ENCODE measurements at regions not wholly inside any gene's neighbourhood (a gene's known extent, or its start where the extent isn't known, plus 50 kb on each side); places are given as distances from the start of the nearest gene placed in this dataset.

DNA sequence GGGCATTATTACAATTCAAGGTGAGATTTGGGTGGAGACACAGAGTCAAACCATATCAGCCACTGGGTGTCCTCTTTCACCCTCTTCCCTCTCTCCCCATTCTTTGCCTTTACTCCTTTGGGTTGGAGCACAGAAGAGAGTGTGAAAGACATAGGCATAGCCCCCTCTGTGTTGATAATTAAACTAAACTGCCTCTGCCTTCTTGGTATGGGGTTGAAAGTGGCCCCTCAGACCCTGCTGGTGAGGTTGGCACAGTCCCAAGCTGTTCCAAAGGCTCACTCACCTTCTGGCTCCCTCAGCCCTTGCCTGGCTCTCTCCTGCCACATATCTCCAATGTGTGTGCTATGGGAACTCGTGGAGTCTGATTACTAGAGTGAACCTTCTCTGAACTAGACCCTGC, 210.6 kb upstream of the RXFP2 start (continued):
- TF ChIP-seq, protein P1, sequence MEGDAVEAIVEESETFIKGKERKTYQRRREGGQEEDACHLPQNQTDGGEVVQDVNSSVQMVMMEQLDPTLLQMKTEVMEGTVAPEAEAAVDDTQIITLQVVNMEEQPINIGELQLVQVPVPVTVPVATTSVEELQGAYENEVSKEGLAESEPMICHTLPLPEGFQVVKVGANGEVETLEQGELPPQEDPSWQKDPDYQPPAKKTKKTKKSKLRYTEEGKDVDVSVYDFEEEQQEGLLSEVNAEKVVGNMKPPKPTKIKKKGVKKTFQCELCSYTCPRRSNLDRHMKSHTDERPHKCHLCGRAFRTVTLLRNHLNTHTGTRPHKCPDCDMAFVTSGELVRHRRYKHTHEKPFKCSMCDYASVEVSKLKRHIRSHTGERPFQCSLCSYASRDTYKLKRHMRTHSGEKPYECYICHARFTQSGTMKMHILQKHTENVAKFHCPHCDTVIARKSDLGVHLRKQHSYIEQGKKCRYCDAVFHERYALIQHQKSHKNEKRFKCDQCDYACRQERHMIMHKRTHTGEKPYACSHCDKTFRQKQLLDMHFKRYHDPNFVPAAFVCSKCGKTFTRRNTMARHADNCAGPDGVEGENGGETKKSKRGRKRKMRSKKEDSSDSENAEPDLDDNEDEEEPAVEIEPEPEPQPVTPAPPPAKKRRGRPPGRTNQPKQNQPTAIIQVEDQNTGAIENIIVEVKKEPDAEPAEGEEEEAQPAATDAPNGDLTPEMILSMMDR (IDR thresholded peaks at IDR 0.05; ENCODE audit: low read depth, low read length, missing input control): no peak
- TF ChIP-seq EGR1 (IDR thresholded peaks at IDR 0.05; ENCODE audit: low read depth in 2 of 2) (no peak), FOXA1 (IDR thresholded peaks at IDR 0.05) (no peak), YY1 (IDR thresholded peaks at IDR 0.05) (no peak), SP1 (IDR thresholded peaks at IDR 0.05) (no peak), TAF1 (conservative IDR thresholded peaks at IDR 0.05) (no peak)

- Histone ChIP-seq H3K27ac (ENCODE audit: low read depth in 1 of 2, low read length in 2 of 2) (no peak overlapping the region), H3K36me3 (ENCODE audit: control insufficient read depth in 4 of 4, insufficient read depth in 3 of 4, low read depth in 1 of 4, low read length in 3 of 4) (no peaks in the 10 kb centered on the region), H3K9ac (ENCODE audit: low read depth in 1 of 2, low read length in 2 of 2) (no peak overlapping the region), H3K27me3 (ENCODE audit: control insufficient read depth in 4 of 4, insufficient read depth in 4 of 4, low read length in 3 of 4) (no peaks in the 10 kb centered on the region), H3K9me3 (ENCODE audit: control insufficient read depth in 4 of 4, low read length in 3 of 4) (no peaks in the 10 kb centered on the region), H3K4me3 (ENCODE audit: low read depth in 1 of 3, low read length in 3 of 3) (no peak overlapping the region), H3K4me1 (ENCODE audit: control insufficient read depth in 4 of 4, insufficient read depth in 4 of 4, low read length in 3 of 4) (no peaks in the 10 kb centered on the region)
- no peak for DNase-seq (ENCODE audit: low spot score)
- 88% methylated on average over 4 of the region's 4 CpGs for WGBS
- TF ChIP-seq NR2F2 (IDR thresholded peaks at IDR 0.05): no peak
- no peak for TF ChIP-seq EGR1 (IDR thresholded peaks at IDR 0.05; ENCODE audit: low read depth in 2 of 2)
- no peak for TF ChIP-seq SP1 (IDR thresholded peaks at IDR 0.05)
- TF ChIP-seq RAD21 (IDR thresholded peaks at IDR 0.05): no peak
- no peak for TF ChIP-seq RXRA (IDR thresholded peaks at IDR 0.05)
- TF ChIP-seq FOXA1 (IDR thresholded peaks at IDR 0.05): no peak
- TF ChIP-seq FOXA2 (IDR thresholded peaks at IDR 0.05): no peak
- TF ChIP-seq HNF4A (conservative IDR thresholded peaks at IDR 0.05): no peak
- TF ChIP-seq TAF1 (conservative IDR thresholded peaks at IDR 0.05): no peak
Measured at GRCh38 chr13:31530922-31531321, 208.4 kb upstream of the RXFP2 start.

GRCh38 chr13:31537052-31537451, 202.3 kb upstream of the RXFP2 start:
- DNase-seq (ENCODE audit: low spot score): no peak
- no peak overlapping the region for H3K9ac ChIP-seq (ENCODE audit: low read depth in 1 of 2, low read length in 2 of 2)
- H3K36me3 ChIP-seq (ENCODE audit: control insufficient read depth in 4 of 4, insufficient read depth in 3 of 4, low read depth in 1 of 4, low read length in 3 of 4): no peaks in the 10 kb centered on the region
- no peaks in the 10 kb centered on the region for H3K27me3 ChIP-seq (ENCODE audit: control insufficient read depth in 4 of 4, insufficient read depth in 4 of 4, low read length in 3 of 4)
- 45% methylated on average over 1 of the region's 1 CpG for WGBS
- H3K4me1 ChIP-seq (ENCODE audit: control insufficient read depth in 4 of 4, insufficient read depth in 4 of 4, low read length in 3 of 4): no peaks in the 10 kb centered on the region
- TF ChIP-seq TAF1 (conservative IDR thresholded peaks at IDR 0.05): no peak
- TF ChIP-seq FOXA1 (IDR thresholded peaks at IDR 0.05): no peak
- H3K27ac ChIP-seq (ENCODE audit: low read depth in 1 of 2, low read length in 2 of 2): no peak overlapping the region
- no peaks in the 10 kb centered on the region for H3K9me3 ChIP-seq (ENCODE audit: control insufficient read depth in 4 of 4, low read length in 3 of 4)
- no peak overlapping the region for H3K4me3 ChIP-seq (ENCODE audit: low read depth in 1 of 3, low read length in 3 of 3)

- DNase-seq (ENCODE audit: low spot score): no peak
- TF ChIP-seq REST (IDR thresholded peaks at IDR 0.05) (no peak), HNF4G (IDR thresholded peaks at IDR 0.05) (no peak), GABPA (IDR thresholded peaks at IDR 0.05 in 1 of 2, conservative IDR thresholded peaks at IDR 0.05 in 1 of 2) (no peak), MAX (IDR thresholded peaks at IDR 0.05) (no peak)
- TF ChIP-seq, protein P1 (IDR thresholded peaks at IDR 0.05; ENCODE audit: low read depth, low read length, missing input control): peak; percentile 49
- TF ChIP-seq, protein P2, sequence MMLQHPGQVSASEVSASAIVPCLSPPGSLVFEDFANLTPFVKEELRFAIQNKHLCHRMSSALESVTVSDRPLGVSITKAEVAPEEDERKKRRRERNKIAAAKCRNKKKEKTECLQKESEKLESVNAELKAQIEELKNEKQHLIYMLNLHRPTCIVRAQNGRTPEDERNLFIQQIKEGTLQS (IDR thresholded peaks at IDR 0.05): no peak
Measured at GRCh38 chr13:31538067-31539042, 201.0 kb upstream of the RXFP2 start.

More at GRCh38 chr13:31538067-31539042, 201.0 kb upstream of the RXFP2 start:
- Histone ChIP-seq H3K36me3 (ENCODE audit: control insufficient read depth in 4 of 4, insufficient read depth in 3 of 4, low read depth in 1 of 4, low read length in 3 of 4) (no peaks in the 10 kb centered on the region), H3K4me1 (ENCODE audit: control insufficient read depth in 4 of 4, insufficient read depth in 4 of 4, low read length in 3 of 4) (no peaks in the 10 kb centered on the region), H3K9me3 (ENCODE audit: control insufficient read depth in 4 of 4, low read length in 3 of 4) (no peaks in the 10 kb centered on the region), H3K27me3 (ENCODE audit: control insufficient read depth in 4 of 4, insufficient read depth in 4 of 4, low read length in 3 of 4) (no peaks in the 10 kb centered on the region), H3K4me3 (ENCODE audit: low read depth in 1 of 3, low read length in 3 of 3) (no peak overlapping the region), H3K27ac (ENCODE audit: low read depth in 1 of 2, low read length in 2 of 2) (no peak overlapping the region), H3K9ac (ENCODE audit: low read depth in 1 of 2, low read length in 2 of 2) (no peak overlapping the region)
- 31% methylated on average over 6 of the region's 6 CpGs for WGBS
